CD4-positive, alpha-beta T cell treated with Interleukin-4 for 1 hour (primary cell): ENCODE measurements at regions not wholly inside any gene's neighbourhood (a gene's known extent, or its start where the extent isn't known, plus 50 kb on each side); places are given as distances from the start of the nearest gene placed in this dataset.

ENCODE experiments used
- DNase-seq, 2 donors: peaks; one replicate each; pipeline ENCODE4 v3.0.0-alpha.2; 2020 to 2022

GRCh38 chr5:106974272-106974671, 696.5 kb downstream of the EFNA5 start:
- no peak for DNase-seq

DNA sequence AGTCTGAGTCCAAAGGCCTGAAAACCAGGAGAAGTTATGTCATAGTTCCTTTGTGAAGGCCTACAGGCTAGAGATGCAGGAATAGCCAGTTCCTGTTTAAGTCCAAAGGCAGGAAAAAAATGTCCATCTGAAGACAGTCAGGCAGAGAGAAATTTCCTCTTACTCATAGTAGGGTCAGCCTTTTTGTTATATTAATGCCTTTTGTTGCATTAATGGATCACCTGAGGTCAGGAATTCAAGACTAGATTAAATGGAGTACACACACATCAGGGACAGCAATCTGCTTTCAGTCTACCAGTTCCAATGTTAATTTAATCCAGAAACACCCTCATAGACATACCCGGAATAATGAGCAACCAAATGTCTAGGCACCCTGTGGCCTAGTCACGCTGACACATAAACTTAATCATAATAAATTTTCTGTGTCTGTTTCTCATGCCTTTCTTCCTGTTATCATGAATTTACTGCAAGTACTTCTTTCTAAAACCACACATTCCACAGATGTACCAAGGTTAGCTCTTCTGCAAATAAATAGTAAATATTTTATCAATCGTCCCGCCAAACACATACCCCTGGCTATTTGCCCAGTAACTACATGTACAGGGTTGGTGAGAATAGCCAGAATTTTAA, 703.9 kb downstream of the EFNA5 start:
- DNase-seq, result no peak

DNA sequence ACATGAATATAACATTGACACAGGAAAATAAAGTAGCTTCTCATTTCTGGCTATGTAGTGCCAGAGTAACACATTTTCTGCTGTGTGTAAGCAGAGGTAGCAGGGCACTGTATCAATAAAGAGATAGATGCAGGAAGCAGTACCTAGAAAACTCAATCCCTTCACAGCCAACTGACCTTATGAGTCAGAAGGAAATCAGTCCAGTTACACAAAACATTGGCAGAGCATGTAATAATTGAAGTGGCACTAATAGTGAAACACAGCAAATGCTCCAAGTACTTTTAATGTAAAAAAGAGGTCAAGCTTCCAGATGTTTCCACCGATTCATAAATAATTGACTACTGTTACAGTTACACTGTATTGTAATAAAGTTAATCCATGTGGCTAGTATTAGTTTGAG, 706.6 kb downstream of the EFNA5 start:
- DNase-seq, result no peak

DNA sequence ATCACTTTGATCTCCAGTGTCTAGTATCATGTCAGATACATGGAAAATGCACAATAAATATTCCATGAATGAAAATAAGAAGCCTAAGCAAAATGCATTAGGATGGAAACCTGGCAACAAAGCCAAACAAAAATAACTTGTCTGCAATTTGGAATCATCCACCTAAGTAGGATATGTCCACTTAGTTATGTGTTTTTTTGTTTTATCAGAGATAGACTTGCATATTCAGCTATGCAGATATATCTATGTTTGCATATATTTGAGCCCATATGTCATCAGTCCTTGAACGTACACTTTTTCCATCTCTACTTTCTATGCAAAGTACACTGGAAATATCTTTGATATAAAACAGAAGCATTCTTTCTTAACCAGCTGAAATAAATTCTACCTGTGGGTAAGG, 707.1 kb downstream of the EFNA5 start:
- no peak for DNase-seq

DNA sequence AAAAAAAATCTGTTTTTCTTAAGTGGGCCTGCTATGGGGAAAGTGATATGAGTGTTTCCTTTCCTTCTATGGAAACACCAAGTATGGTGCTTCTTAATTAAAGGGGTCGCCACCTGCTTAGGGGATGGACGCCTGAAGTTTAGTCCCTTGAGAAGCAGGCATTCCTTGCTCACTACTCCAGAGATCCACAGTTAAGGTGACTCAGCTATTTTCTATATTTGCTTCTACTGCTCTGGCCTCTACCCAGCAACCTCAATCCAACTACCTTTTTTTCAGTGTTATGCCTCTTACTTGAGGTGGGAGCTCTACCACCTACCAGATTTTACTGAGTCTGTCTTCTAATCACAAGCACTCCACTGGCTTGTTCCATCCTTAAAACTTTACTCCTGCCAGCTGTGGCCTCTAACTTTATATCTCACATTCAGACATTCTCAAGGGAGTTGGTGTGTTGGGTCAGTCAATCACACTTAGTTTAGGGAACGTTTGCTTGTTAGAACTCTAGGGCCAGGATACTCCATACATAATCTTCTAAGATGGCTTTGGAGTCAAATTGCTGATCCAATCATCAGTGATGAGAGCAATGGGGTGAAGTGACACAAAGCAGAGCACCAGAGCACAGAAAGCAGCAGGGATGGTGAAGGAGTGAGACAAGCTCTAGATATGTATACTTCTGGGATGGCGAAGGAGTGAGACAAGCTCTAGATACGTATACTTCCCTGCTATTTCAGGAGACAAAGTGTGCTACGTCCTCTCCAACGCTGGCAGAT, 708.1 kb downstream of the EFNA5 start:
- DNase-seq, result no peak

GRCh38 chr5:106959387-106959786, 711.4 kb downstream of the EFNA5 start:
- DNase-seq, result no peak

DNA sequence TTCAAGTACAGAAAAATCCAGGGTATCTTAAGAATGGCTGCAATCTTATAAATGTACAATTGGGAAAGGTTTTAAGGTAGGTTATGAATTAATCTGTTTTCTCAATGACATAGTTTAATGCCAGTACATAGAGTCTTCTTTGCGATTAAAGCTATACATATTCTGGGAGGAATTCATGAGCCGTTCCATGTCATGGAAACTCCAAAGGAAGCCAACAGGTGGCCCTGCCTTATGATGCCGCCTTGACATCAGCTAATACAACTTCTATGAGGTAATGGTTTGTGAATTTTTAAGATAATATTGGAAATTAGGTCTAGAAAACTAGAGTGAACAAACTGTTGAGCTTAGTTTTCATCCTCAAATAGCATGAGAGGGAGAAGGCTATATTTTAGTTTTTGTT, 713.4 kb downstream of the EFNA5 start:
- DNase-seq, result no peak

GRCh38 chr5:106956886-106957285, 713.9 kb downstream of the EFNA5 start:
- DNase-seq, result no peak

DNA sequence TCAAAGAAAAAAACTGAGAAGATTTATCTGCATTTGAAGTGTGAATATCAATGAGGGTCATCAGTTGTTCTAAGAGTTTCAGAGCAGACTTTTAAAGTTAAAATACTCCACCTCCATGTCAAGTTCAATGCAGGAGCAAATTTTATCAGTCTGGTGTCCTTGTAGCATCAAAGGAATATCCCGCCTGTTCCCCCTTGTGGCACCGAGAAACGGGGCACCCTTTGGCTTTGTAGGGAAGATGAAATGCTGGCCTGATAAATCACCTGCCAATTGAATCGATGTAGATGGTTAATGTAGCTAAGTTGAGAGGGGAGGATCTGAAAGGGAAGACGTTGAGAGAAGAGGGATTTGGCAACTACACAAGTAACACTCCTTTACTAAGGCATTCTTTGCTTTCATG, 714.5 kb downstream of the EFNA5 start:
- DNase-seq, result no peak

DNA sequence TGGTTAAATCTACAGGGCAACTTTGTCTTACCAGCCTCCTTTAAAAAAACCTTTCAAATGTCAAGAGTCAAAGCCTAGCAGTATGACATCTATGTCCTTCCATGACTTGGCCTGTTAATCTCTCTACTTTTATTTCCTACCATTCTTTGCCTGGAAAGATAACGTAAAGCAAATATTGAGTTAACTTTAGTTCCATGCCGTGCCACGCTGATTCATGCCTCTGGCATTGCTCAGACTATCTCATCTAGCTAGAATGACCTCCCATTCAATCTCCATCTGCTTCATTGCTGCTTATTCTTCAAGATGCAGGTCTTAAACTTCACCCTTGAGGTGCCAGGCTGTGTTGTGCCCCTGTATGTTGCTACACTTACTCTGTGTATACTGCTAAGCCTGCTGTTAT, 729.8 kb downstream of the EFNA5 start:
- DNase-seq, result no peak

DNA sequence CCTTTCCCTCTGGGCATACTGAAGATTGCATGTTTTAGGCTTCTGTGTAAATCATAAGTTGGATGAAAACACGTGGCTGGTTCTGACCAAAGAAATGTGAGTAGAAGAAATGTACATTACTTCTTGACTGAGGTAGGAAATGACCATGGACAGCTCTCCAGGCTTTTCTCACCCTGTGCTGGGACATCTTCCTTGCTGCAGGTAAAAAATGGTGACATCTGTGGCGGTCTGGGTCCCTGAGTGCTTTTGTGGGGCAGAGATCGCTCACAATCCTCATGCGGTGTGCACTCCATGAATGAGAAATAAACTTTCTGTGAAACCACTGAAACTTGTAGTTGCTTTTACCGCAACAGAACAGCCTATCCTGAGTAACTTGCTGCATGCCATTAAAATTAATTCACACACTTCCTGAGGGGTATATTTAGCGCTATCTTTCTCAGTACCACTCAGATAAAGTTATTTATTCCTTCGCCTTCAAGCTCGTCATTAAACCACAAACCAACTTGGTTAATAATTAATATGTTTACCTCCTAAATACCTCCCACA, 730.4 kb downstream of the EFNA5 start:
- no peak for DNase-seq

DNA sequence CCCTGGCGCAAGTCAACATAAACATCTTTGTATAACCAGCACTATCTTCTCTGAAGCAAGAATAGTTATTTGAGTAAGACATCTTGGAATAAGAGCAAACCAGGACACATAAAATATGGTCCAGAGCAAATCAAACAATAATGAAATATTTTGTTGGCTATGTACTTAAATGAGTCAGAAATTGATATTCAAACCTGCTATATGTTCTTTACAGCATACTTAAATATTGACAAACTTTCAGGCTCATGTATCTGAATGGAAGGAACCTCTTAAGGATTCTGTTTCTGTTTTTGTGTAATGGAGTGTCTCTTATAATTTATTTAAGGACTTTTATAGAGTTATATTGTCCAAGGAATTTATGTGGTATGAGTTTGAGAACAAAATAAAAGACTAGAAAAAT, 747.3 kb downstream of the EFNA5 start:
- DNase-seq, result no peak

- no peak for DNase-seq
These were observed 749.2 kb downstream of the EFNA5 start for GRCh38 chr5:106921567-106921966.

DNA sequence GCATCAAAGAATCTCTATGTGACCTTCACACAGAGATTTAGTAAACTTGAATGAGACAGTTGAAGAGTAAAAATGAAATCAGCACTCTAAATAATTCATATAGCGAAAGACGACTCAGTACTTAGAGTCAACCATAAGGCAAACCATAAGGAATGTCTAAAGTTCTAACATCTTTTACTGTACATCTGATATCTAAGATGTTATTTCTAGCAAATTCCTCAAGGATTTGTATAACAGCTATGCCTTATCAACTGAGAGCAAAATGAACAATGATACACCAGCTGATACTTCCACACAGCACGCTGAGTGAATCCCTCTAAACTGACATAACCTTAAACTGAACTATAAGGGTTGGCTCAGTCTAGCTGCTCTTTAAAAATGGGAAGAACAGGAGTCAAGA, 760.3 kb downstream of the EFNA5 start:
- no peak for DNase-seq

- DNase-seq, result no peak
These were observed 761.0 kb downstream of the EFNA5 start for GRCh38 chr5:106909716-106910115.

GRCh38 chr5:106907979-106908378, 762.8 kb downstream of the EFNA5 start:
- DNase-seq, result no peak

- no peak for DNase-seq
These were observed 764.5 kb downstream of the EFNA5 start for GRCh38 chr5:106906199-106906598.

GRCh38 chr5:106894964-106895363, 775.8 kb downstream of the EFNA5 start:
- DNase-seq, result no peak

DNA sequence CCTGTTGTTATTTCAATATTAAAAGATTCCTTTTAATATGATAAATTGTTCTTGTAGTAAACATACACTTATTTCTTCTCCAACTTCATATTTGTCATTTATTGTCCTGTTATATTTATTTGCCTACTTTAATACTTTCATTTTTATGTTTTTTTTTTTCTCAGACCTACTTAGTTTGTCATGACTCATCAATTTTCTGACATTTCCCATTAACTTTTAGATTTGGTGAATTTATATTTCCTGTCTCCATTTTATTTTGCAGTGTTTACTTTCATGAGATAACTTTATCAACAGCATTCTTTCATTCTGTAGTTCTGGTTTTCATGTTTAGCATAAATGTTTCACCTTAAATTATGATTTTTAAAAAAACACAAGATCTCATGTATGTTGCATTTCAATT, 788.7 kb downstream of the EFNA5 start:
- DNase-seq, result no peak

DNA sequence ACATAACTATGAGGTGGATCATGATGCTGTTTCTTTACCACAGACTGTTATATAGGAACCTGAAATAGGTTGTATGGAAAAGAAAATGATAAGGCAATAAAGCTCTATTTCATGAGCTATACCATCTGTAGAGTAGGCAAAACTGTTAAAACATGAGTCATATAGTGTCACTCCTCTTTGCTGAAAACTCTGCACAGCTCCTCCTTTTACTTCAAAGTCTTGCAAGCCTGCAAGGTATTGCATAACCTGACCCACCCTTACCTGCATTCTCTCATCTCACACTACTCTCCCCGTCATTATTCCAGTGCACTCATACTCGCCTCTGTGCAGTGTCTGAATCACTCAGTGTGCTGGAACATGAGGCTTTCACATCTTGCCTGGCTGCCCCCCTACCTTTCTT, 790.1 kb downstream of the EFNA5 start:
- no peak for DNase-seq

DNA sequence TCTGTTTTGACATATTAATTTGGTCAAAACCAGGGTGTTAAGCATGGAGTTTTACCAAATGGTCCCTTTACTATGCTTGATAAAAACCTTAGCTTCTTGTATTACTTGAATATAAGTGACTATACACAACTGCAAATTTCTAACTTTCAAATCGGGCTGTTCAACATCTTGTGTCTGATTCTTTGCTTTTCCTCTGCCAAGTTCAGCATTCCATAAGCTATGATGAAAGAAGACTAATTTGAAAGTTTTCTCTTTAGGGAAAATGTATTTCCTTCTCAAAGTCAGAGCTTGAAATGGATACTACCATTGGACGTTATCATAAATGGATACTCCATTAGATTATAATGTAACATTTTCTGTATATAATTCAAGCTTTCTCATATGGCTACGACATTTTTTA, 792.9 kb downstream of the EFNA5 start:
- DNase-seq, result no peak

DNA sequence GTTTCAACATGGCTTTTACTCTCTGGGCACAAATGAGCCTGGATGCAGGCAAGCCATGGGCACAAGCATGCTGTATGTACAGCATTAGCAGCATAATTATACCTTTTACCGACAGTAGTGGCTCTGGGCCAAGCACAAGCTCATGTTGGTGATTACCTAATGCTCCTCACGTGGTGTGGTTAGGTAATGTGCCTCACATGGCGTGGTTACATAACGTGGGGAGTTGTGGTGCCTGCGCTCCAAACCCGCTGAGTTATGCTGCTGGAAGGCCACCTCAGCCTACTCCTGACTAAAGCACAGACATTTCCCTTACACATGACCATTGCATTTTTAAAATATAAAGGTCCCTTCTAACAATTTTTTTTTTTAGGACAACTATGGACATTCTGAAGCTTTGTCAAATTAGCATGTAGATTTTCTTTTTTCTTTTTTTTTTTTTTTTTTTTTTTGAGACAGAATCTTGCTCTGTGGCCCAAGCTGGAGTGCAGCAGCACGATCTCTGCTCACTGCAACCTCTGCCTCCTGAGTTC, 794.0 kb downstream of the EFNA5 start:
- DNase-seq, result no peak

DNA sequence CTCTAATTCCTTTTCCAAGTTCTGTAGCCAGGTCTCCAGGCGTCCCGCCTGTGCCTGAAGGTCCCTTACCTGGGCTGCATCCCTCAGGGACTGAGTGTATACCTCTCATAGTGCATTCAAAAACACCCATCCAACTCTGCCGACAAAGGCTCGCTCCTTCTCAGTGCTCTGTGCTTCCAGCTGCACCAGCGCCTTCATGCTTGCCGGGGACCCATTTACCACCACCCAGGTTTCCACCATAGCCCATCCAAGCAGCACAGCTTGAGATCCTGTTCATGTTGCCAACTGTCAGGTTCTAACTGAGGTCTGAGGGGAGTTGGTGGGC, 794.5 kb downstream of the EFNA5 start:
- no peak for DNase-seq

GRCh38 chr5:106875591-106876297, 795.0 kb downstream of the EFNA5 start:
- DNase-seq, result no peak
